Right lobe of liver (tissue), 6 donors: ENCODE measurements at regions not wholly inside any gene's neighbourhood (a gene's known extent, or its start where the extent isn't known, plus 50 kb on each side); places are given as distances from the start of the nearest gene placed in this dataset.

ENCODE experiments used
- ATAC-seq, 4 donors: fragments of 200-7000 bp; cut with Tn5 transposase; one replicate each; pipeline ENCODE4 v1.9.1; 2020; ENCODE audit warnings: mild to moderate bottlenecking in 4 of 4, moderate library complexity in 4 of 4
- DNase-seq, 3 donors: peaks; one replicate each; pipeline ENCODE4 v3.0.0-alpha.2; 2020
- H3K27ac ChIP-seq, 3 donors: fragments of 200-600 bp; one replicate each; pipeline ENCODE4 v1.8.0; 2022
- H3K27me3 ChIP-seq, 2 donors: fragments of 200-600 bp; one replicate each; pipeline ENCODE4 v1.8.0; 2022
- H3K36me3 ChIP-seq, 4 donors: fragments of 200-600 bp; sonication (generic) in 1 of 4; one replicate each; pipeline versions ENCODE4 v1.5.1 to v1.8.0; 2017 to 2022; ENCODE audit warnings: control low read depth in 1 of 4
- H3K4me1 ChIP-seq, 4 donors: fragments of 200-600 bp; sonication (generic) in 1 of 4; one replicate each; pipeline versions ENCODE4 v1.5.1 to v1.8.0; 2017 to 2022; ENCODE audit warnings: control low read depth in 1 of 4
- H3K4me3 ChIP-seq, 3 donors: fragments of 200-600 bp; one replicate each; pipeline ENCODE4 v1.8.0; 2022
- H3K9me3 ChIP-seq, 4 donors: fragments of 200-600 bp; sonication (generic) in 1 of 4; one replicate each; pipeline versions ENCODE4 v1.5.1 to v1.8.0; 2017 to 2022; ENCODE audit warnings: control low read depth in 1 of 4
- CTCF ChIP-seq, 4 donors: fragments of 200-600 bp in 3 of 4; fragments of 450-650 bp in 1 of 4; IDR thresholded peaks; one replicate each; pipeline versions ENCODE4 v1.5.1 to v1.8.0; 2016 to 2022; ENCODE audit warnings: antibody characterized with exemption in 4 of 4, mild to moderate bottlenecking in 2 of 4
- POLR2A ChIP-seq: fragments of 450-650 bp; IDR thresholded peaks from one replicate; pipeline ENCODE4 v1.6.1; 2017; ENCODE audit warnings: antibody characterized with exemption, mild to moderate bottlenecking
- WGBS: methylation state at CpG from one replicate; pipeline ENCODE4 v1.1.6; 2018; ENCODE audit warnings: low coverage, low lambda C conversion rate; ENCODE audit not compliant: insufficient coverage; ENCODE audit errors: missing lambda C conversion rate; 5-methylcytosine and 5-hydroxymethylcytosine counted together
- intact Hi-C, 2 donors: fragments of 100-400 bp; cut with DNase I; formaldehyde crosslinking; loops; one replicate each; pipeline versions ENCODE4 v1.11.2 to v1.14.1; 2022
- donor health status: DM: no; HTN: yes; CAD: no.
- donor health status: DM: no; HTN: no; CAD: no.
- donor health status: DM: no; HTN: no; CAD: no.
- donor health status: DM: no; HTN: yes; CAD: no.
- donor health status: DM: no; HTN: yes; CAD: no.

- no peaks in the 10 kb centered on the region for H3K4me1 ChIP-seq
- 71% methylated on average over 4 of the region's 4 CpGs for WGBS
- H3K27ac ChIP-seq, result no peak overlapping the region
- H3K9me3 ChIP-seq, result no peaks in the 10 kb centered on the region
- H3K27me3 ChIP-seq, result no peaks in the 10 kb centered on the region
- H3K4me3 ChIP-seq, result no peak overlapping the region
- no peak for TF ChIP-seq CTCF (IDR thresholded peaks at IDR 0.05)
- no peak for TF ChIP-seq POLR2A
- H3K36me3 ChIP-seq, result no peaks in the 10 kb centered on the region
- intact Hi-C loops, result no loop called here
- ATAC-seq (no peak), DNase-seq (no peak)
Observed at GRCh38 chr2:182573553-182573952, 142.5 kb upstream of the DNAJC10 start.

DNA sequence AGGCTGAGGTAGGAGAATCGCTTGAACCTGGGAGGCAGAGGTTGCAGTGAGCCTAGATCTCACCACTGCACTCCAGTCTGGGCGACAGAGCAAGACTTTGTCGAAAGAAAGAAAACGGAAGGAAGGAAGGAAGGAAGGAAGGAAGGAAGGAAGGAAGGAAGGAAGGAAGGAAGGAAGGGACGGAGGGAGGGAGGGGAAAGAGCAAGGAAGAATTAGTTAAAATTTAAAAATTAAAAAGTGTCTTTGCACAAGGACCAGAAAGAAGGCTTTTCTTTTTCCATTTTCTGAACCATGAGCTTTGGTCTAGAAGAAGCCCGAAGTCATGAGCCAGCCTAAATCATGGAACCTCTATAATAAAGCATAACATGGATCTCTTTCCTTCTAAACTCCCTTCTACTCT lies 138.2 kb upstream of the DNAJC10 start:
- Histone ChIP-seq H3K4me3 (no peak overlapping the region), H3K27ac (no peak overlapping the region), H3K36me3 (no peaks in the 10 kb centered on the region), H3K4me1 (no peaks in the 10 kb centered on the region), H3K9me3 (no peaks in the 10 kb centered on the region), H3K27me3 (no peaks in the 10 kb centered on the region)
- TF ChIP-seq CTCF (IDR thresholded peaks at IDR 0.05) (no peak), POLR2A (no peak)
- 57% methylated on average over 5 of the region's 6 CpGs for WGBS
- intact Hi-C loops, result no loop called here
- DNase-seq (no peak), ATAC-seq (no peak)

DNA sequence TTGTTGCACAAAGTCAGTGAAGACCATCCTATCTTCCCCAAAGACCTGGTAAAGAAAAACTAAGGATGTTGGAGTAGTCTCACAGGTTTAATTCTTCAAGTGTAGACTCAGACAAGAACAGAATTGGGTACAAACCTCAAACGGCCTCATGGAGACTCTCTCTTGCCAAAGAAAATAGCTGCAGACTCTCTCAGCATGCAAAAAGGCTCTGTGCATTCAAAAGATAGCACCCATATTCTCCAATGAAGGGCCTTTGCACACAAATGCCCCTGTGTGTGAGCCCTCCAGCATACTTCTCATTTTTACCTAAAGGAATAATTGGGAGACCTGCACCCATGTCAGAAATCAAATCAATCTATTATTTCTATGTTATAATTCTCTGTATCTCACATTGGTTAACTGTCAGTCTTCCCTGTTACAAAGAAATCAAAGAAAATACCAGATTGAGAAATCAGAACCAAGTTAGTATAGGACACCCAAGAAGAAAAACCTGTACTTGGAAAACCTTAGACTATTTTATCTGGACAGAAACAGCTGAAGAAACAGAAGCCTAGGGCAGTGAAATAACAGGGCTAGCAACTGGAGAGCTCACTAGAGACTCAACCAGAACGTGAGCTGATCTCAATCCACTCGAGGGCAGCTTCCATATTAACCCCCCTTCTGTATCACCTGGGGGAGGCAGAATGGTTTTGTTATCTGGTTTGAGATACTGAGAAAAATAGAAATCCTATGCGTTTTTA lies 134.7 kb upstream of the DNAJC10 start:
- WGBS, result 25% methylated on average over 4 of the region's 4 CpGs
- DNase-seq (no peak), ATAC-seq (no peak)
- Histone ChIP-seq H3K4me3 (no peak overlapping the region), H3K27ac (no peak overlapping the region), H3K36me3 (no peaks in the 10 kb centered on the region), H3K27me3 (no peaks in the 10 kb centered on the region), H3K9me3 (no peaks in the 10 kb centered on the region), H3K4me1 (no peaks in the 10 kb centered on the region)
- TF ChIP-seq CTCF (IDR thresholded peaks at IDR 0.05), result no peak
- TF ChIP-seq POLR2A, result no peak
- intact Hi-C loops, result no loop called here

DNA sequence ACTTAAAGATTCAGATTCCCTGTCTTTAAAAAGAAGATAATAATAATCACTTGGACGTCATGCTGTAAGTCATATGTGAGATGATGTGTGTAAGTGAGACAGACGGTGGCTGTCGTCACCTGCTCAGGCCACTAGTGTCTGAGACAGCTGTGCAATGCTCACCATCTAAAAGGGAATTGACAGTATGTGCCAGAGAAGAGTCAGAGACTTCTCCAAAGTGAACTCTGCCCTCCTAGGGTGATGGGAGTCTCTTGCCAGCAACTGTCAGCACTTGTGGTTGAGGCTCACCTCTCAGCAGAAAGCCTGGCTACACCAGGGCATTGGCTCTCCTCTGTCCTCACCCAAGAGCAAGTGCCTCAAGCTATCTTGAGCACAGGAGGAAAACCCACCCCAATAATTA lies 131.6 kb upstream of the DNAJC10 start:
- no peaks in the 10 kb centered on the region for H3K9me3 ChIP-seq
- no peaks in the 10 kb centered on the region for H3K27me3 ChIP-seq
- 75% methylated on average over 3 of the region's 3 CpGs for WGBS
- H3K27ac ChIP-seq, result no peak overlapping the region
- intact Hi-C loops, result no loop called here
- no peak overlapping the region for H3K4me3 ChIP-seq
- no peak for TF ChIP-seq CTCF (IDR thresholded peaks at IDR 0.05)
- TF ChIP-seq POLR2A, result no peak
- DNase-seq (no peak), ATAC-seq (no peak)
- no peaks in the 10 kb centered on the region for H3K4me1 ChIP-seq
- H3K36me3 ChIP-seq, result no peaks in the 10 kb centered on the region
